ENCODE measurements at regions not wholly inside any gene's neighbourhood (a gene's known extent, or its start where the extent isn't known, plus 50 kb on each side); places are given as distances from the start of the nearest gene placed in this dataset.

DNA sequence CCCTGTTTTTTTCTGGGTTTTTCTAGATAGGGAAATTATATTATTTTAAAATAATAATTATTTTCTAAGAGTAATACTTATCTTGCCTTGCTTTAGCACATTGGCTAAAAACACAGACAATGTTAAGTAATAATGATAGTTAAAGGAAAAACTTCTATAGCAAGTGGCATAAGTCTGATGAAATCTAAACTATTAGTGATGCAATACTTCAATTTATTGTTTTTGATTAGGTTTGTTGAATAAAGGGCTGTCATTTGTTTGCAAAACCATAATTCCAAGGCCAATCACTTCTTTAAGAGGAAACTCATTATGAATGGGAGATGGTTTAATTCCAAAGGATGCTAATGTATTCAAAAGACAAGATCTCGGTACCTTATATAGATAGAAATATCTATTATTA is 293.8 kb upstream of the FBXL7 start:
- TF ChIP-seq, protein P1, sequence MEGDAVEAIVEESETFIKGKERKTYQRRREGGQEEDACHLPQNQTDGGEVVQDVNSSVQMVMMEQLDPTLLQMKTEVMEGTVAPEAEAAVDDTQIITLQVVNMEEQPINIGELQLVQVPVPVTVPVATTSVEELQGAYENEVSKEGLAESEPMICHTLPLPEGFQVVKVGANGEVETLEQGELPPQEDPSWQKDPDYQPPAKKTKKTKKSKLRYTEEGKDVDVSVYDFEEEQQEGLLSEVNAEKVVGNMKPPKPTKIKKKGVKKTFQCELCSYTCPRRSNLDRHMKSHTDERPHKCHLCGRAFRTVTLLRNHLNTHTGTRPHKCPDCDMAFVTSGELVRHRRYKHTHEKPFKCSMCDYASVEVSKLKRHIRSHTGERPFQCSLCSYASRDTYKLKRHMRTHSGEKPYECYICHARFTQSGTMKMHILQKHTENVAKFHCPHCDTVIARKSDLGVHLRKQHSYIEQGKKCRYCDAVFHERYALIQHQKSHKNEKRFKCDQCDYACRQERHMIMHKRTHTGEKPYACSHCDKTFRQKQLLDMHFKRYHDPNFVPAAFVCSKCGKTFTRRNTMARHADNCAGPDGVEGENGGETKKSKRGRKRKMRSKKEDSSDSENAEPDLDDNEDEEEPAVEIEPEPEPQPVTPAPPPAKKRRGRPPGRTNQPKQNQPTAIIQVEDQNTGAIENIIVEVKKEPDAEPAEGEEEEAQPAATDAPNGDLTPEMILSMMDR (IDR thresholded peaks at IDR 0.05; ENCODE audit: low read depth, low read length, poor library complexity, severe bottlenecking), result no peak
- TF ChIP-seq EZH2phosphoT487 (IDR thresholded peaks at IDR 0.05; ENCODE audit: borderline replicate concordance, low read length), result no peak

Measured in DOHH2 (cell line).